ENCODE measurements at regions not wholly inside any gene's neighbourhood (a gene's known extent, or its start where the extent isn't known, plus 50 kb on each side); places are given as distances from the start of the nearest gene placed in this dataset.

DNA sequence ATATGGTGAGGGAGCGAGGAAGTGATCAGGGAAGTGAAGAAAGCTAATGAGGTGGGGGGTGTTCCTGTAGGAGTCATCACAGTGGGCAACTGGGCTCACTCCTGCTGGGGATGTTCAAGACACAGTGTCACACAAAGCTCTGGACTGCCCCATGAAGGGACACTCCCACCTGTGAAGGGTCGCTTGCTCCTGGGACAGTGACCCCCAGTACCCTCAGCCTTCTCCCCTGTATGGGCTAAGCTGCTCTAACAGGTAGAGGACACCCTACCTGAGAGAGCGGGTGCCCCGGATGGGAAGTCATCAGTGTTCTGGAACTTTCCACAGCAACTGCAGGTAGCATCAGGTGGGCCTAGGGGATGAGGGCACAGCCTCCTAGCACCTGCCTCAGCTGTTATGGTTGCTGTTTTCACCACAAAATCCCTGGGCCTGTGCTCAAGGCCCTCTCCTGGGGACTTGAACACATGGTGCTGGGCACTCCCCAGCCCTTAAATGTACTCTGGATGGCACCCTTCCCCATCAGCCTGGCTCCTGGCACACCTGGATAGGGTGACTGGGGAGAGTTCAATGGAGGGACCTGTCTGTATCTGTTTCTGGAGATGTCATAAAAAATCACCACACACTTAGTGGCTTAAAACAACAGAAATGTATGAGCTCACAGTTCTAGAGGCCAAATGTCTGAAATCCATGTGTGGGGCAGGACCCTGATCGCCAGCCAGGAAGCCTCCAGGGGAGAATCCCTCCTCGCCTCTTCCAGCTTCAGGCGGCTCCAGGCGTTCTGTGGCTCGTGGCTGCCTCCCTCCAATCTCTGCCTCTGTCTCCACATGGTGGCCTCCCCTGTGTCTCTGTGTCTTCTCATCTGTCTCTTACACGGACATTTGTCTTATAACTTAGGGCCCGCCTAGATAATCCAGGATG, 104.0 kb upstream of the CDH5 start (continued):
- TF ChIP-seq CHD7 (IDR thresholded peaks at IDR 0.05; ENCODE audit: insufficient replicate concordance, low read length) (no peak), SIX5 (IDR thresholded peaks at IDR 0.05; ENCODE audit: low read depth, low read length) (no peak)

Data from H1 (cell line).